Right lobe of liver (tissue), 4 donors: ENCODE measurements at regions not wholly inside any gene's neighbourhood (a gene's known extent, or its start where the extent isn't known, plus 50 kb on each side); places are given as distances from the start of the nearest gene placed in this dataset.
"Not testable (repeated sequence)": the region's sequence is repeated elsewhere in the genome, so short reads cannot be mapped to it uniquely, and the experiment has no call there.

ENCODE experiments used
- CTCF ChIP-seq, 4 donors: fragments of 200-600 bp in 3 of 4; fragments of 450-650 bp in 1 of 4; IDR thresholded peaks; one replicate each; pipeline versions ENCODE4 v1.5.1 to v1.8.0; 2016 to 2022; ENCODE audit warnings: antibody characterized with exemption in 4 of 4, mild to moderate bottlenecking in 2 of 4
- POLR2A ChIP-seq: fragments of 450-650 bp; IDR thresholded peaks from one replicate; pipeline ENCODE4 v1.6.1; 2017; ENCODE audit warnings: antibody characterized with exemption, mild to moderate bottlenecking
- donor health status: DM: no; HTN: no; CAD: no.
- donor health status: DM: no; HTN: no; CAD: no.
- donor health status: DM: no; HTN: yes; CAD: no.

GRCh38 chr9:40939888-40940209 lies 188.6 kb downstream of the FOXD4L6 start:
- TF ChIP-seq CTCF (IDR thresholded peaks at IDR 0.05); POLR2A: not testable (repeated sequence)
